ENCODE measurements at regions not wholly inside any gene's neighbourhood (a gene's known extent, or its start where the extent isn't known, plus 50 kb on each side); places are given as distances from the start of the nearest gene placed in this dataset.

DNA sequence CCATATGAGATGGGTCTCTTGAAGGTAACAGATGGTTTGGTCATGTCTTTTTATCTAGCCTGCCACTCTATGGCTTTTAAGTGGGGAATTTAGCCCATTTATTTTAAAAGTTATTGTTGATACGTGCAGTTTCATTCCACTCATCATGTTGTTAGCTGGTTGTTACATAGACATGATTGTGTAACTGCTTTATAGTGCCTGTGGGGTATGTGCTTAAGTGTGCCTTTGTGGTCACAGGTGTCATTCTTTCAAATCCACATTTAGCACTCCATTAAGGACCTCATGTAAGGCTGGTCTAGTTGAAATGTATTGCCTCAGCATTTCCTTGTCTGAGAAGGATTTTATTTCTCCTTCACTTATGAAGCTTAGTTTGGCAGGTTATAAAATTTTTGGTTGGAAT lies 263.8 kb upstream of the LUZP2 start:
- H3K27me3 Mint-ChIP-seq (ENCODE audit: low read depth), result no peaks in the 10 kb centered on the region
- H3K27ac Mint-ChIP-seq, result no peak overlapping the region
- H3K4me1 Mint-ChIP-seq, result no peaks in the 10 kb centered on the region
- peaks cover 8% of the 10 kb centered on the region for H3K9me3 Mint-ChIP-seq
- no peaks in the 10 kb centered on the region for H3K36me3 Mint-ChIP-seq (ENCODE audit: low read depth)
- TF ChIP-seq, protein P1, sequence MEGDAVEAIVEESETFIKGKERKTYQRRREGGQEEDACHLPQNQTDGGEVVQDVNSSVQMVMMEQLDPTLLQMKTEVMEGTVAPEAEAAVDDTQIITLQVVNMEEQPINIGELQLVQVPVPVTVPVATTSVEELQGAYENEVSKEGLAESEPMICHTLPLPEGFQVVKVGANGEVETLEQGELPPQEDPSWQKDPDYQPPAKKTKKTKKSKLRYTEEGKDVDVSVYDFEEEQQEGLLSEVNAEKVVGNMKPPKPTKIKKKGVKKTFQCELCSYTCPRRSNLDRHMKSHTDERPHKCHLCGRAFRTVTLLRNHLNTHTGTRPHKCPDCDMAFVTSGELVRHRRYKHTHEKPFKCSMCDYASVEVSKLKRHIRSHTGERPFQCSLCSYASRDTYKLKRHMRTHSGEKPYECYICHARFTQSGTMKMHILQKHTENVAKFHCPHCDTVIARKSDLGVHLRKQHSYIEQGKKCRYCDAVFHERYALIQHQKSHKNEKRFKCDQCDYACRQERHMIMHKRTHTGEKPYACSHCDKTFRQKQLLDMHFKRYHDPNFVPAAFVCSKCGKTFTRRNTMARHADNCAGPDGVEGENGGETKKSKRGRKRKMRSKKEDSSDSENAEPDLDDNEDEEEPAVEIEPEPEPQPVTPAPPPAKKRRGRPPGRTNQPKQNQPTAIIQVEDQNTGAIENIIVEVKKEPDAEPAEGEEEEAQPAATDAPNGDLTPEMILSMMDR (IDR thresholded peaks at IDR 0.05; ENCODE audit: unreplicated experiment in 3 of 3), result no peak
- H3K4me3 Mint-ChIP-seq, result no peak overlapping the region

DNA sequence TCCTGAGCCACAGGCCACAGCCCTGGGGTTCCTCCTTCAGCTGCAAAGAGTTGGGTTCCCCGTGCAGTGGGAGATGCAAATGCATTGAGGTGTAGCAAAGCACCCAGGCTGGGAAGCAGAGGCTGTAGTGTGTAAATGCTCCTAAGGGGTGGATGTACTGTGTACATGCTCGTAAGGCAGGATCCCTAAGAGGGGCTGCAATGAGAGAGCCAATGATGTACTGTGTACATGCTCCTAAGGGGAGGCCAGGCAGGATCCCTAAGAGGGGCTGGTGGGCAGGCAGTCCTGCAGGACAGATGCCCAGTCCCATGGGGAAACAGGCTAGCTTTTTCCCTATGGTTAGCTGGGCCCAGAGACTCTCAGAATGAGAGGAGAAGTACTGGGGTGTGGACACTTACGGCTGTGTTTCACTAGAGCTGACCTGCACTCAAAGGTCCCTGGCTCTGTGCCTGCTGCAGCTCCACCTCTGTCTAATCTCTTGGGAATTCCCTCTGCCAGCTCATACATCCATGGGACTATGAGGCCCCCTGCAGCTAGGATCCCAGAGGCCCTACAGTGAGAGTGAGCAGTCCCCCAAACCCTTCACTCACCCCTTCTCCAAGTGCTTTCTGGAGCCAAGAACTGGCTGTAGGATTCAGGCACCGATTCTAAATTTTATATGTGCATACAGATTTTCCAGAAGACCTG lies 261.9 kb upstream of the LUZP2 start:
- peaks cover under 1% of the 10 kb centered on the region for H3K9me3 Mint-ChIP-seq
- peaks cover 8% of the 10 kb centered on the region for H3K4me1 Mint-ChIP-seq
- no peak overlapping the region for H3K27ac Mint-ChIP-seq
- no peak overlapping the region for H3K4me3 Mint-ChIP-seq
- H3K36me3 Mint-ChIP-seq (ENCODE audit: low read depth), result no peaks in the 10 kb centered on the region
- H3K27me3 Mint-ChIP-seq (ENCODE audit: low read depth), result no peaks in the 10 kb centered on the region
- TF ChIP-seq, protein P1 (IDR thresholded peaks at IDR 0.05; ENCODE audit: unreplicated experiment in 3 of 3), result no peak

DNA sequence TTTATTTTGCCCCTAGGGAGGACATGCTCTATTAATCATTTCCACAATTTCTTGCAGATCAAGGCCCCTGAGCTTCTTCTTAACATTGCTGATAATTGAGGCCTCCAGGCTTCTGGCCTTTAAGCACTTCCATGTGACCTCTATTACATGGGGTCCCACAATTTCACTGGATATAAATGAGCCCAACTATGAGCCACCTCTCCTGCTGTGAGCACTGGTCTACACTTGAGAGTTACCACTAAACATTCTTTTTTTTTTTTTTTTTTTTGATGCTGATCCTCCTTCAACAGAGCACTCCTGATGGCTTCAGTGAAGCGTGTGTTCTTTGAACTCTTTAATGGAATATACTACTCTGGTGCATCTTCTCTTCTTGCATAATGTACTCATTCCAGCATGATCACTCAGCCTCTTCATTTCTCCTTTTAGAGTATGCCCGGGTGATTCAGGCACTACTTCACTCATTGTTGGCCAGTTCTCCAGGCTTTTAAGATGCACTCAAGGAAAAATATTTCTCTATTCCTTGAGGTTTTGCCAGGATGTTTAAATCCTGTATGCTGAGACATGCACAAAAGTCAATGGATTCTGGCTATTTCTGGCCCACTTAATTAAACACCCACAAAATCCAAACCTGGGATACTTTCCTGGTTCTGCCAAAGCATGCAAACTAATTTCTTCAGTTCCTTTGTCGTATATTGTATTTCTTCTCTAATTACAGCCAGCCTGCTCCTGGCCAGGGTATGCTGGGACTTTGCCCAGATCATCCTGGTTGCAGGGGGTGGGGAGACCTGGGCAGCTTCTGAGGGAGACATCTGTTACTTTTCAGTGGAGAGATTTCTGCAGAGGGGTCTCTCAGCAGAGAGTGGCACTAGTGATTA lies 257.8 kb upstream of the LUZP2 start:
- H3K4me1 Mint-ChIP-seq, result peaks cover 8% of the 10 kb centered on the region
- H3K27me3 Mint-ChIP-seq (ENCODE audit: low read depth), result no peaks in the 10 kb centered on the region
- TF ChIP-seq, protein P1 (IDR thresholded peaks at IDR 0.05; ENCODE audit: unreplicated experiment in 3 of 3), result no peak
- H3K36me3 Mint-ChIP-seq (ENCODE audit: low read depth), result no peaks in the 10 kb centered on the region
- peaks cover 6% of the 10 kb centered on the region for H3K9me3 Mint-ChIP-seq
- H3K27ac Mint-ChIP-seq, result peak overlapping the region in 1 of 3 experiments; percentile 36
- no peak overlapping the region for H3K4me3 Mint-ChIP-seq

DNA sequence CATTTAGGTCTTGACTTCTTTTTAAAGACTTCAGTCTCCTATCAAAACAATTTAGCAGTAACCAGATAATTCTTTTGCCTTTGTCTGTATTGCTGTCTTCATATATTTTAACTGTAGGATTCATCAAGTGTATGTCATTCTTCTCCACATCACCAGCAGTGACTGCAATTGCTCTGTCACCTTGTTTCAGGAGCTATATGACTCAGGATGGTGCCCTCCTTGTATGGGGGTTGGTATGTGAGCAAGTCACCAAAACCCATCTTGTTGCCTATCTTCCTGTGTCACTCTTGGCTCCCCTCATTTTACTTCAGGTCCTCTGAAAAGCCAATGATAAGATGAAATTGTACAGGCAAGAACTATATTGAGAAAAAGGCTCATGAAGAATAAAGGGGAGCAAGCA lies 256.9 kb upstream of the LUZP2 start:
- Mint-ChIP-seq H3K4me3 (no peak overlapping the region), H3K4me1 (peaks cover 8% of the 10 kb centered on the region), H3K36me3 (ENCODE audit: low read depth) (no peaks in the 10 kb centered on the region), H3K27ac (no peak overlapping the region), H3K9me3 (peaks cover 6% of the 10 kb centered on the region), H3K27me3 (ENCODE audit: low read depth) (no peaks in the 10 kb centered on the region)
- TF ChIP-seq, protein P1 (IDR thresholded peaks at IDR 0.05; ENCODE audit: unreplicated experiment in 3 of 3), result no peak

DNA sequence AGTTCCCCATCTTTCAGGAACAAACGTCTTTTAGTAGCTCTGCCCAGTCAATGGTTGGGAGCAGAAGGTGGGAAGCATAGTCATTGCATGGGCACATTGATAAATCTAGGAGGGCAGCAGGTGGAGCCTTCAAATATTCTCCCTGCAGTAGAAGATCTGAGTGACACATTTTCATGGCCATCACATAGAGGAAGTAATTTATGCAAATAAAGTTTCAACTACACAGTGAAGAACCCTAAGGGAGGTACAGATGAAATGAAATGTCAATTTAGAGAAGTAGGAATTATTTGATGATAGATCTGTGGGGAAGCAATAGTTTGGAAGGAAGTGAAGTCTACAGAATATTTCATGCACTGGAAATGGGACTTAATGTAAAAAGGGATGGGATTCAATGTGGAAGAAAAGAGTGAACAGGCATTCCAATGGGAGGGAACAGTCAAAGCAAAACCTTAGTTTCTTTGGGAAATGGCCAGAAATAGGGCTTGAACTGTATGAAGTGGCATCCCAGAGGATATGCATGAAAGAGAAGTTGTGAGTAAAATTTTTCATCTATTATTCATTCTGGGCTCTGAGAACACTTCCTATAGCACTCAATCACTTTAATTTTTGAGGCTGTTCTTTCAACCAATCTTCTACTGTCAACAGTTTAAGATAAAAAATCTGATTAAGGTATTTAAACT lies 256.2 kb upstream of the LUZP2 start:
- Mint-ChIP-seq H3K36me3 (ENCODE audit: low read depth) (no peaks in the 10 kb centered on the region), H3K27ac (no peak overlapping the region), H3K4me3 (no peak overlapping the region), H3K4me1 (peaks cover 8% of the 10 kb centered on the region), H3K27me3 (ENCODE audit: low read depth) (no peaks in the 10 kb centered on the region), H3K9me3 (peaks cover 6% of the 10 kb centered on the region)
- TF ChIP-seq, protein P1 (IDR thresholded peaks at IDR 0.05; ENCODE audit: unreplicated experiment in 3 of 3), result no peak
